Kidney (tissue), 13 donors: ENCODE measurements at regions not wholly inside any gene's neighbourhood (a gene's known extent, or its start where the extent isn't known, plus 50 kb on each side); places are given as distances from the start of the nearest gene placed in this dataset.
A peak's percentile ranks its signal among the peaks of the same experiment; 100 is the strongest.

Source experiments
- DNase-seq, 5 donors: peaks; one replicate each; pipeline ENCODE4 v3.0.0-alpha.2; 2013 to 2020
- FAIRE-seq: peaks from 2 replicates; lab custom pipeline; 2012; peaks lifted over from hg19 to GRCh38; lab: Jason Lieb, UNC
- H3K27ac ChIP-seq, 2 donors: one replicate each; pipeline ENCODE4 v1.7.0; 2013; ENCODE audit warnings: low read depth in 2 of 2, low read length in 2 of 2, inconsistent platforms in 1 of 2
- H3K27me3 ChIP-seq: one replicate; pipeline ENCODE4 v1.7.1; 2013; ENCODE audit warnings: low read length, inconsistent platforms; ENCODE audit not compliant: control insufficient read depth, insufficient read depth
- H3K36me3 ChIP-seq, 3 donors: one replicate each; pipeline versions ENCODE4 v1.7.0 to v1.7.1; 2013; ENCODE audit warnings: low read length in 3 of 3, control low read depth in 1 of 3, inconsistent platforms in 1 of 3; ENCODE audit not compliant: insufficient read depth in 3 of 3, control insufficient read depth in 2 of 3
- H3K4me1 ChIP-seq, 3 donors: one replicate each; pipeline versions ENCODE4 v1.7.0 to v1.7.1; 2013; ENCODE audit warnings: low read length in 3 of 3, inconsistent platforms in 1 of 3, low read depth in 1 of 3; ENCODE audit not compliant: control insufficient read depth in 2 of 3, insufficient read depth in 2 of 3
- H3K4me3 ChIP-seq, 3 donors: one replicate each; pipeline versions ENCODE4 v1.7.0 to v1.8.1; 2013; ENCODE audit warnings: low read length in 3 of 3, control low read depth in 1 of 3, inconsistent platforms in 1 of 3
- H3K9ac ChIP-seq, 3 donors: one replicate each; pipeline versions ENCODE4 v1.7.0 to v1.7.1; 2013; ENCODE audit warnings: low read length in 3 of 3, control low read depth in 1 of 3, inconsistent platforms in 1 of 3
- H3K9me3 ChIP-seq, 3 donors: one replicate each; pipeline versions ENCODE4 v1.7.0 to v1.7.1; 2013; ENCODE audit warnings: low read length in 3 of 3, control low read depth in 1 of 3, inconsistent platforms in 1 of 3; ENCODE audit not compliant: control insufficient read depth in 2 of 3, insufficient read depth in 1 of 3
- CTCF ChIP-seq: IDR thresholded peaks from 3 replicates; pipeline ENCODE4 v1.5.1; 2012; ENCODE audit warnings: mild to moderate bottlenecking, moderate library complexity, borderline replicate concordance; ENCODE audit not compliant: insufficient read depth; ENCODE audit errors: extremely low read depth
- intact Hi-C: fragments of 100-400 bp; cut with DNase I; formaldehyde crosslinking; loops from one replicate; pipeline ENCODE4 v1.11.1; 2022
- donor health status: control.
- donor health status: control.
- donor health status: control.
- donor health status: control.
- donor health status: control.
- donor health status: DM: yes; HTN: yes; CAD: no.
- donor health status: Normal renal cell carcinoma (clear cell type).

GRCh38 chr14:22163051-22163450, 426.0 kb downstream of the DAD1 start:
- H3K9ac ChIP-seq, result no peak overlapping the region
- FAIRE-seq, result no peak
- H3K4me1 ChIP-seq, result no peaks in the 10 kb centered on the region
- intact Hi-C loops, result no loop called here
- no peaks in the 10 kb centered on the region for H3K9me3 ChIP-seq
- H3K36me3 ChIP-seq, result no peaks in the 10 kb centered on the region
- no peak overlapping the region for H3K4me3 ChIP-seq
- peak; percentile 14 for TF ChIP-seq CTCF
- H3K27ac ChIP-seq, result no peak overlapping the region
- H3K27me3 ChIP-seq, result no peaks in the 10 kb centered on the region
- DNase-seq, result peak in 2 of 5 donors; percentile 14 to 29

- H3K9me3 ChIP-seq, result no peaks in the 10 kb centered on the region
- DNase-seq, result no peak
- H3K36me3 ChIP-seq, result no peaks in the 10 kb centered on the region
- no peaks in the 10 kb centered on the region for H3K4me1 ChIP-seq
- H3K27ac ChIP-seq, result no peak overlapping the region
- H3K4me3 ChIP-seq, result no peak overlapping the region
- intact Hi-C loops, result no loop called here
- no peak for FAIRE-seq
- H3K9ac ChIP-seq, result no peak overlapping the region
- no peak for TF ChIP-seq CTCF
- H3K27me3 ChIP-seq, result no peaks in the 10 kb centered on the region
Measured at GRCh38 chr14:22159957-22160356, 429.1 kb downstream of the DAD1 start.

GRCh38 chr14:22159099-22159498, 429.9 kb downstream of the DAD1 start:
- no peak for FAIRE-seq

More at GRCh38 chr14:22159099-22159498, 429.9 kb downstream of the DAD1 start:
- Histone ChIP-seq H3K27me3 (no peaks in the 10 kb centered on the region), H3K4me1 (no peaks in the 10 kb centered on the region), H3K9ac (no peak overlapping the region), H3K36me3 (no peaks in the 10 kb centered on the region), H3K9me3 (no peaks in the 10 kb centered on the region), H3K4me3 (no peak overlapping the region), H3K27ac (no peak overlapping the region)
- intact Hi-C loops, result no loop called here
- no peak for DNase-seq
- no peak for TF ChIP-seq CTCF
